ENCODE measurements at regions not wholly inside any gene's neighbourhood (a gene's known extent, or its start where the extent isn't known, plus 50 kb on each side); places are given as distances from the start of the nearest gene placed in this dataset.

GRCh38 chr5:130714200-130714599 lies 450.9 kb downstream of the HINT1 start:
- no peaks in the 10 kb centered on the region for H3K9me3 ChIP-seq
- WGBS, 2 donors, result 84 to 93% methylated on average over 1 of the region's 1 CpG

GRCh38 chr5:130712324-130712723 lies 452.7 kb downstream of the HINT1 start:
- Histone ChIP-seq H3K27me3 (no peaks in the 10 kb centered on the region), H3K9me3 (no peaks in the 10 kb centered on the region), H3K27ac (no peak overlapping the region), H3K4me3 (no peak overlapping the region), H3K36me3 (no peaks in the 10 kb centered on the region), H3K4me1 (no peaks in the 10 kb centered on the region)
- no peak for DNase-seq (ENCODE audit: low spot score in 2 of 2)
- no peak for TF ChIP-seq EP300 (IDR thresholded peaks at IDR 0.05)
- no peak for TF ChIP-seq POLR2A (IDR thresholded peaks at IDR 0.05)
- no peak for TF ChIP-seq CTCF (IDR thresholded peaks at IDR 0.05)
- WGBS, 2 donors, result 91 to 95% methylated on average over 1 of the region's 1 CpG

More at GRCh38 chr5:130714200-130714599, 450.9 kb downstream of the HINT1 start:
- Histone ChIP-seq H3K36me3 (no peaks in the 10 kb centered on the region), H3K4me1 (no peaks in the 10 kb centered on the region), H3K27ac (no peak overlapping the region), H3K27me3 (no peaks in the 10 kb centered on the region), H3K4me3 (no peak overlapping the region)
- TF ChIP-seq CTCF (IDR thresholded peaks at IDR 0.05), result no peak
- no peak for TF ChIP-seq POLR2A (IDR thresholded peaks at IDR 0.05)
- no peak for TF ChIP-seq EP300 (IDR thresholded peaks at IDR 0.05)
- no peak for DNase-seq (ENCODE audit: low spot score in 2 of 2)

GRCh38 chr5:130710596-130710995 lies 454.5 kb downstream of the HINT1 start:
- H3K27ac ChIP-seq, result no peak overlapping the region
- no peak for TF ChIP-seq EP300 (IDR thresholded peaks at IDR 0.05)
- H3K4me1 ChIP-seq, result no peaks in the 10 kb centered on the region
- H3K27me3 ChIP-seq, result no peaks in the 10 kb centered on the region
- no peaks in the 10 kb centered on the region for H3K9me3 ChIP-seq
- H3K4me3 ChIP-seq, result no peak overlapping the region
- DNase-seq (ENCODE audit: low spot score in 2 of 2), result no peak
- H3K36me3 ChIP-seq, result no peaks in the 10 kb centered on the region
- whole genome bisulfite sequencing, 2 donors, result 34 to 51% methylated on average over 4 of the region's 4 CpGs

GRCh38 chr5:130708754-130709153 lies 456.3 kb downstream of the HINT1 start:
- H3K4me1 ChIP-seq, result no peaks in the 10 kb centered on the region
- no peaks in the 10 kb centered on the region for H3K9me3 ChIP-seq
- no peaks in the 10 kb centered on the region for H3K27me3 ChIP-seq
- WGBS, 2 donors, result 49 to 58% methylated on average over 3 of the region's 3 CpGs
- no peak overlapping the region for H3K4me3 ChIP-seq
- DNase-seq (ENCODE audit: low spot score in 2 of 2), result no peak
- H3K27ac ChIP-seq, result no peak overlapping the region
- H3K36me3 ChIP-seq, result no peaks in the 10 kb centered on the region
- TF ChIP-seq CTCF (IDR thresholded peaks at IDR 0.05) (no peak), POLR2A (IDR thresholded peaks at IDR 0.05) (no peak), EP300 (IDR thresholded peaks at IDR 0.05) (no peak)

- H3K27ac ChIP-seq, result no peak overlapping the region
- H3K27me3 ChIP-seq, result no peaks in the 10 kb centered on the region
- WGBS, 2 donors, result 54 to 59% methylated on average over 5 of the region's 5 CpGs
- no peaks in the 10 kb centered on the region for H3K36me3 ChIP-seq
- H3K4me1 ChIP-seq, result no peaks in the 10 kb centered on the region
- no peak for DNase-seq (ENCODE audit: low spot score in 2 of 2)
- no peak overlapping the region for H3K4me3 ChIP-seq
- no peaks in the 10 kb centered on the region for H3K9me3 ChIP-seq
- TF ChIP-seq EP300 (IDR thresholded peaks at IDR 0.05) (no peak), POLR2A (IDR thresholded peaks at IDR 0.05) (no peak), CTCF (IDR thresholded peaks at IDR 0.05) (no peak)
These were observed 458.4 kb downstream of the HINT1 start for GRCh38 chr5:130706696-130707095.

- Histone ChIP-seq H3K4me1 (no peaks in the 10 kb centered on the region), H3K27me3 (no peaks in the 10 kb centered on the region), H3K9me3 (no peaks in the 10 kb centered on the region), H3K27ac (no peak overlapping the region), H3K36me3 (no peaks in the 10 kb centered on the region), H3K4me3 (no peak overlapping the region)
- DNase-seq (ENCODE audit: low spot score in 2 of 2), result no peak
- no peak for TF ChIP-seq EP300 (IDR thresholded peaks at IDR 0.05)
- 83% methylated on average over 2 of the region's 2 CpGs for WGBS, 2 donors
These were observed 459.7 kb downstream of the HINT1 start for GRCh38 chr5:130705368-130705767.
